AG08395 (cell line): ENCODE measurements at regions not wholly inside any gene's neighbourhood (a gene's known extent, or its start where the extent isn't known, plus 50 kb on each side); places are given as distances from the start of the nearest gene placed in this dataset.

Experiments
- DNase-seq: peaks from one replicate; pipeline ENCODE4 v3.0.0; 2012; ENCODE audit warnings: mixed read lengths, low spot score

DNA sequence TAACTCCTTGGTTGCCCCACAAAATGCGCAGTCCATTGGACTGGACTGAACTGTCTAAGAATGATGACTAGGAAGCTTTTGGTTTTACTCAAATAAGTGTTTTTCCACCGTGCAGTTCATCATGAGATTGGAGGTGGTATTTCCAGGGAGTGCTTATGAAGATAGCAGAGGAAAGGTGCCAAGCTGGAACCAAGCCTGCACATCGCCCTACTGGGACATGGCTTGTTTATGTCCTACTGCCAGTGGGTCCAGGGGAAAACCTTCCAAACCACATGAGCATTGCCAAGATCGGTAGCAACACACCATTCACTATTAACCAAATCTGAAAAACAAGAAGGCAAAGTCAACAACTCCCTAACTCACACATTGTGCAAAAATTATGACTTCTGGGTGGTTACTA is 54.7 kb upstream of the DSCAM start:
- no peak for DNase-seq

- no peak for DNase-seq
Measured at GRCh38 chr21:40902299-40902698, 55.3 kb upstream of the DSCAM start.

DNA sequence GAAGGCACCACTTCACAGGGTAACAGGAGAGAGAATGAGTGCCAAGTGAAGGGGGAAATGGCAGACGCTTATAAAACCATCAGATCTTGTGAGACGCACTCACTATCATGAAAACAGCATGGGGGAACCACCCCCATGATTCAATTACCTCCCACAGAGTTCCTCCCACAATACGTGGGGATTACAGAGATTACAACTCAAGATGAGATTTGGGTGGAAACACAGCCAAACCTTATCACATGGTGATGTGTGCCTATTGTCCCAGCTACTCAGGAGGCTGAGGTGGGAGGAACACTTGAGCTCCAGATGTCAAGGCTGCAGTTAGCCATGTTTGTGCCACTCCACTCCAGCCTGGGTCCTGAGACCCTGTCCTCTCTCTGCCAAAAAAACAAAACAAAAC is 56.0 kb upstream of the DSCAM start:
- DNase-seq, result no peak

DNA sequence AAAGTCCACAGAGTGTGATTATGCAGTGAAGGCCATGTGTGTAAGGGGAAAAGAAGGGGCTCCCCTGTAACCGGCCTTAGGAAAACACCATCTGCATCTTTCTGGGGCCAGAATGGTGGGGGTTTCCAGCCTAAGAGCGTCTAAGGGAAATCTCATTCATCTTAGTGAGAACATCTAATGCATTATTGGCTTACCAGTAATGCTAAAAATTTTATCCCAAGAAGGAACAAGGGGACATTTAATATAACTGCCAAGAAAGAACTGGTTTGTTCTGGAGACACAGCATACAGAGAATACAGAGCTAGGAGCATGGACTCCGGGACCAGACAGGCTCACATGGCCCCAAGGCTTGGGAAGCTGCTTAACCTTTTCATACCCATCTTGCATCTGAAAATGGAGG is 58.3 kb upstream of the DSCAM start:
- no peak for DNase-seq

DNA sequence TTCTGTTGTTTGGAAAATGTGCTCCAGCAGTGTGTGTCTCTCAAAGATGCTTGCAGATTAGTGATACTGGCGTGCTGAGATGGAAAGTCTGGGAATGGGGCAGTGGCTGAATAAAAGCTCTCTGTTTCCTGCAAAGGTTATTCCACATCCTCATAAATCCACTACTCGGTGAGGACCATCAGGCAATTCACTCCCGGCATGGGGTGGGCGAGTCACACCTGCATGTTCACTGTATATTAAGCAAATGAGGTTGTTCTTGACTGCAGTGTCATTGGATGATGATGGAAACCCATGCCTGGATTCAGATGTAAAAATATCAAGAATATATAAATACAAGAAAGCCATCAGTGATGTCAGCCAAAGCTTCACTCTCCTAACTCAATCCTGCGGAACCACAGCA is 65.4 kb upstream of the DSCAM start:
- DNase-seq, result no peak

DNA sequence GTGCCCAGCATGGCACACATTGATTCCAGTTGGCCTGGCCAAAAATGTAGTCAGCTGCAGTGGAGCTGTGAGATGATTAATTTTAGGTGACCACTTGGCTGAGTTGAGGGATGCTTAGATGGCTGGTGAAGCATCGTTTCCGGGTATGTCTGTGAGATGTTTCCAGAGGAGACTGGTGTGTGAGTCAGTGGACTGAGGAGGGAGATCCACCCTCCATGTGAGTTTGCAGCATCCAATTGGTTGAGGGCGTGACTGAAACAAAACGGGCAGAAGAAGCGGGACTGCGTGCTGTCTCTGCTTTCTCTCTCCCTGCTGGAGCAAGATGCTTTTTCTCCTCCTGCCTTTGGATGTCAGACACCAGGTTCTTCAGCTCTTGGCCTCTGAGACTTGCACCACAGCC is 68.2 kb upstream of the DSCAM start:
- no peak for DNase-seq

- no peak for DNase-seq
Measured at GRCh38 chr21:40923407-40923806, 76.4 kb upstream of the DSCAM start.

DNA sequence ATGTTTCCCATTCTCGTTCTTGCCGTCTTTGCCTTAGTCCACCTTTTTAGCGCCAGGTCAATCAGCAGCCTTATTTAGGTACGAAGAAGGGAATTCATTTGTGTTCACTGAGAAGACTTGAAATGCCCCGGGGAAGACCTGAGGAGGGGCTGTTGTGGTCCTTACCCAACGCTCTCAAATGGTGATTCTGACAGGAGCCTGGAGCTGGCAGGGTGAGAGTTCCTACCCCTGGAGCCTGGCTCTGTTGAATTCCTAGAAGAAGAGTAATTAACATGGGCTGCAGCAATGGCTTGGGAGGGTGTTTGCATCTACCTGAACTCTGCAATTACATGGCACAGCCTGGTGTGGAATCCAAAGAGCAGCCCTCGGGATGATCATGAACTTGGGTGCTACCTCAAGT is 76.9 kb upstream of the DSCAM start:
- DNase-seq, result no peak

- DNase-seq, result no peak
Measured at GRCh38 chr21:40924641-40925040, 77.7 kb upstream of the DSCAM start.

- DNase-seq, result no peak
Measured at GRCh38 chr21:40926238-40926637, 79.3 kb upstream of the DSCAM start.

GRCh38 chr21:40929833-40930232 is 82.9 kb upstream of the DSCAM start:
- no peak for DNase-seq

- DNase-seq, result no peak
Measured at GRCh38 chr21:40931197-40931596, 84.2 kb upstream of the DSCAM start.

- DNase-seq, result no peak
Measured at GRCh38 chr21:40936178-40936577, 89.2 kb upstream of the DSCAM start.

DNA sequence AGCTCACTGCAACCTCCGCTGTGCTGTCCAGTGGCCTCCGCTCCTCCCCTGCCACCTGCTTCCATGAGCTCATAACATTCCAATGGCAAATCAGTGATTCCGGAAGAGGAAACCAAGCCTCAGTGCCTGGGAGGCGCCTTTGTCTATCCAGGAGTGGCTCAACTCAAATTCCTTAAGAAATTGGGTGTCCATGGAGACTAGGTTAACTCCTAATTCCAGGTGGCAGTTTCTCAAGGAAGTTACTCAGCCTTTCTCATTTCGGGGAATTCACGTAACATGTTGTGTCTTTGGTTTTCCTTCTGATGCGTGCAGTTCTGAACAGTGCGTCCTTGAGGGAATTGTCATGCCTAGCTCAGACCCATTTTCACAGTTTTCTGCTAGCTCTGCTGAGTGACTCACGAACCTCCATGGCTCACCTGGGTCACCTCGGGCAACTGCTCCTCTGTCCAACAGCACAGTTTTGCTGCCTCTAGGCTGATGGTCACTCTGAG is 89.9 kb upstream of the DSCAM start:
- DNase-seq, result no peak

- DNase-seq, result no peak
Measured at GRCh38 chr21:40938078-40938477, 91.1 kb upstream of the DSCAM start.

- no peak for DNase-seq
Measured at GRCh38 chr21:40938611-40939010, 91.7 kb upstream of the DSCAM start.

DNA sequence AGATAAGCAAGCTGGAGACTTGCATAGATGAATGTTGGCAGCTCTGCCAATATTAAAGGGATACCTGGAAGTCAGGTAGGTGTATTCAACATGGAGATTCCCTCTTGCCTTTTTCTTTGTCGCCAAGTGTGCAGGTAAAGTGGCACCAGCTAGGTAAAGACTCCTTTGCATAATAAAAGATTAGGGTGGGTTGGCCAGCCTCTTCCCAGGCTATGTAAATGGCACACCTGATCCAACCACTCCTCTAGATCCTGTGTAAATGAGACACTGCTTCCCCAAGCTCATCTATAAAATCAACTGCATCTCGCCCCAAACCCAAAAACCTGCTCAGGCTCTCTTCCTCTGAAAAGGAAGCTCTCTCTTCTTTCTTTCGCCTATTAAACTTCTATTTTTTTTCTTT is 100.8 kb upstream of the DSCAM start:
- DNase-seq, result no peak

DNA sequence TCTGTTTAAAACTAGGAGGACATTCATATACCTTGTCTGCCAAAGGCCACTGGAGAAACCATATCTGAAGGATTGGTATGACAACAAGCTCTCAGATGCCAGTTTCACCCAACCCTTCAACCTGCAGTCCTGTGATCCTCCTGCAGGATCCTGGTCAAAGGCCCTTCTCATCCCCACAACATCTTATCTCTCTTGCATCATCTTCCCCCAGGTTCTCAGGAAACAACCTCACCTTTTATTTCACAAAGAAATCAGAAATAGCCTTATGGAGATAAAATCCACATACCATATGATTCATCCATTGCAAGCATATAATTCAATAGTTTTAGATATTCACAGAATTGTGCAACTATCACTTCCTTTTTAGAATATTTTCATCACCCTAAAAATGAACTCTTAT is 104.0 kb upstream of the DSCAM start:
- no peak for DNase-seq

- no peak for DNase-seq
Measured at GRCh38 chr21:40952551-40953323, 105.8 kb upstream of the DSCAM start.

- DNase-seq, result no peak
Measured at GRCh38 chr21:40964691-40965090, 117.7 kb upstream of the DSCAM start.

DNA sequence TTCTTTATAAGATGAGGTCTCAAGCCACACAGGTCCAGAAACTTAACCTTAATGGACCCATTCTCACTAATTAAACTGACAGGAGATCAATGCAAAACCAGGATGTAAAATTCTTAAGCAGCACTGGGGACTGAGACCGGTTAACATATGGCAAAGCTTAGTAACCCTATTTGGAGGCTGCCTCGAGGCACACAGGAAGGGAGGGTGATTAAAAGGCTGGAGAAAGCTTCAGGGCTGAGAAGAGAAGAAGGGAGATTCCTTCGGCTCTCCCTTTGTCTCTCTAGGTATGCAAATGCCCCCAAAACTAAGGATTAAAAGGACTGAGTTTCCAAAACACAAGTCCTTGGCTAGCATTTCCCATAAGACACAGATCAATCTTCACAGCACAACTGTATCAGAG is 120.8 kb upstream of the DSCAM start:
- no peak for DNase-seq

DNA sequence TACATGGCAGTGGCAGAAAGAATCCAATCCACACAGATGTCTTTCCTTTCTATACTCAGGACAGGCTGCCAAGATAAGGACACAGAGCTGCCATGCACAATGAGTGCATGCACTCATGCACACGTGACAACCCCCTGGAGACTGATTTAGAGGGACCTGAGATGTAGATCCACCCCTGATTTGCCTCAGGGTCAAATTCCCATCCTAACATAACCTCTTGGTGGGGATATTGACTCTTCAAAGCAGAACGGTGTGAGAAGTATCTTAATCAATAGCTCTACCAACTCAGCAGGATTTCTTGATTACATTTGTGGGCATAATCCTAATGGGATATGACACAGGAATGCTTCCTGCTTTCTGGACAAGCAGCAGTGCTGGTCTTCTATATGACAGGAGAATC is 125.2 kb upstream of the DSCAM start:
- no peak for DNase-seq

DNA sequence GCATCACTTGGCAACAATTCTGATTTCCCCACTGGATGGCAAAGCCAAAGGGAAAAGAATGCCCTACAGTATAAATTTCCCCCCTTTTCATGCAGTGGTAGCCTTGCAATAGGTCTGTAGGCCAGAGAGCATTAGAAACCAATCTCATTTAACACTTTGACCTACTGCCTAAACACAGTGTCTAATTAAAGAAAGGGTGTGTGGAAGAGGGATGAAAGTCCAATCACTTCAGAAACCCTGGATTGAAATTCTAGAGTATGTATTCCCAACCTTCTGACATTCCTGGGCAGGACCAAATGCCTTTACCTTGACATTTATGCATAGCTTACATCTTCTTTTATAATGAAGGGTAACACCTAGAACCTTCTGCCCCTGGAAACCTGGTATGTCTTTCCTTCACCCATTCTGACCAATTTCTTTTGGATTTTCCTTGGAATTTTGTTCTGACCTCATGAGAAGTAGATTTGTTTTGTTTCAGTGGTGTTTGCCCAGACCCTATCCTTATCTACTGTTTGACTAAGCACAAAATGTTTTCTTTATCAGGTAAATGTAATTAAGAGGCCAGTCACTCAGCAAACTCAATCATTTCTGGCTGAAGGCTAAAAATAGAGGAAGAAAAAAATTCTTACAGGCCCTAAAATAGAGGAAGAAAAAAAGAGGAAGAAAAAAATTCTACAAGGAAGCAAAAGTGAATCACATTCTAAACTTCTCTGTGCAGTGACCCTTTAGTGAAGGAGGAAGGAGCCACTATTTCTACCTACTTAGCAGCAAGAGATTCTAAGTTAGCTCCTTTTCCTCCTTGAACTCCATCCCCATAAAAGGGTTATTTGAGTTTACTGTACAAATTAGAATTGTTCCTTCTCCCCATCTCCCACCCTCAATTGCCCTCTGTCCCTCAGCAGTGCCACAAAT is 129.5 kb upstream of the DSCAM start:
- no peak for DNase-seq
